ENCODE measurements at regions not wholly inside any gene's neighbourhood (a gene's known extent, or its start where the extent isn't known, plus 50 kb on each side); places are given as distances from the start of the nearest gene placed in this dataset.
A peak's percentile ranks its signal among the peaks of the same experiment; 100 is the strongest.
"Not testable (repeated sequence)": the region's sequence is repeated elsewhere in the genome, so short reads cannot be mapped to it uniquely, and the experiment has no call there.

DNA sequence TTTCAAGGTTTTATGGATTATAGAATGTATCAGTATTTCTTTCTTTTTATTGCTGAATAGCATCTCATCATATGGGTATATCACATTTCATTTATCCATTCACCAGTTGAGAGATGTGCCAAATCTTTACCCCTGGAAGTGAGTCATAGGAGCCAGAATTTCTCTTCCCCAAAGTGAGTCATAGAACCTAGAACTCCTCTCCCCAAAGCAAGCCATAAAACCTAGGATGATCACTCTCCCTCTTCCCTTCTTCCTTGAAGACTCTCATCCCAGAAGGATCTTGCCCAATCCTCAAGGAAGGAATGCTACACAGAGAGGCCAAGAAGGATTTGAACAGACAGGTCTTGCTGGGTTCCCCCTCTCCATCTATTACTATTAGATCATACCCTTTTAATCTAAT, 199.9 kb downstream of the EVX1 start:
- no peak for DNase-seq (ENCODE audit: low spot score in 2 of 2)

DNA sequence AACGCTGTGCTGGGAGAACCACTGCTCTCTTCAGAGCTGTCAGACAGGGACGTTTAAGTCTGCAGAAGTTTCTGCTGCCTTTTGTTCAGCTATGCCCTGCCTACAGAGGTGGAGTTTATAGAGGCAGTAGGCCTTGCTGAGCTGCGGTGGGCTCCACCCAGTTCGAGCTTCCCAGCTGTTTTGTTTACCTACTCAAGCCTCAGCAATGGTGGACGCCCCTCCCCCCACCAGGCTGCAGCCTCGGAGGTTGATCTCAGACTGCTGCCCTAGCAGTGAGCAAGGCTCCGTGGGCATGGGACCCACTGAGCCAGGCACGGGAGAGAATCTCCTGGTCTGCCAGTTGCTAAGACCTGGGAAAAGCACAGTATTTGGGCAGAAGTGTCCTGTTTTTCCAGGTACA, 206.4 kb downstream of the EVX1 start:
- not testable (repeated sequence) for H3K4me3 ChIP-seq; H3K4me1 ChIP-seq; H3K9me3 ChIP-seq; DNase-seq (ENCODE audit: low spot score in 2 of 2); H3K27ac ChIP-seq; H3K36me3 ChIP-seq; H3K27me3 ChIP-seq
- 39 to 48% methylated on average over 8 of the region's 8 CpGs for WGBS, 2 donors

More for the DNA sequence above, 199.9 kb downstream of the EVX1 start:
- Histone ChIP-seq H3K36me3 (no peaks in the 10 kb centered on the region), H3K9me3 (no peaks in the 10 kb centered on the region), H3K27ac (no peak overlapping the region), H3K4me1 (no peaks in the 10 kb centered on the region), H3K27me3 (no peaks in the 10 kb centered on the region), H3K4me3 (no peak overlapping the region)
- TF ChIP-seq CTCF (IDR thresholded peaks at IDR 0.05) = no peak
- TF ChIP-seq EP300 (IDR thresholded peaks at IDR 0.05) = no peak
- TF ChIP-seq POLR2A (IDR thresholded peaks at IDR 0.05) = no peak

GRCh38 chr7:27453702-27454405, 208.8 kb downstream of the HIBADH start:
- no peaks in the 10 kb centered on the region for H3K27me3 ChIP-seq
- TF ChIP-seq EP300 (IDR thresholded peaks at IDR 0.05) = no peak
- TF ChIP-seq CTCF (IDR thresholded peaks at IDR 0.05) = no peak
- TF ChIP-seq POLR2A (IDR thresholded peaks at IDR 0.05) = no peak
- H3K9me3 ChIP-seq = no peaks in the 10 kb centered on the region
- H3K4me1 ChIP-seq = no peaks in the 10 kb centered on the region
- H3K4me3 ChIP-seq = no peak overlapping the region
- no peaks in the 10 kb centered on the region for H3K36me3 ChIP-seq
- H3K27ac ChIP-seq = no peak overlapping the region
- 54 to 63% methylated on average over 8 of the region's 8 CpGs for WGBS, 2 donors
- no peak for DNase-seq (ENCODE audit: low spot score in 2 of 2)

DNA sequence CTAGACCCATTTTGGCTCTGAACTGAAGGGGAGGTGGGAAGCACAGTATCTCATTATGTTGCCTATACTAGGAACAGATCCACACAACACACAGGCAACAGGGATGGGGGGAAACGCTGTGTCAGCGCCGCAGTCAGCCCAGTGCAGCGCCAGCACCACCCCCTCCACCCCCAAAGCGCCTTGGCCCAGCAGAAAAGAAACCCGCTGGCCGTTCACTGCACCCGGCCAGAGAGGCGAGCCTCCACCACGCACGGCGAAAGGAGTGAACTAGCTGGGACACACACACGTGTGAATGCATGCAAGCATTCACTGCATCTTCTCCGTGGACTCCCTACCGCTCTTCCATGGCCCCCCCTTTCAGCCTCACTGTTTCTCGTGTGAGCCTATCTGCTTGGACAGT, 205.6 kb downstream of the HIBADH start:
- WGBS, 2 donors = 80 to 81% methylated on average over 12 to 15 of the region's 16 CpGs
- DNase-seq (ENCODE audit: low spot score in 2 of 2); H3K9me3 ChIP-seq; H3K27ac ChIP-seq; H3K4me1 ChIP-seq; H3K27me3 ChIP-seq; H3K36me3 ChIP-seq; H3K4me3 ChIP-seq: not testable (repeated sequence)

DNA sequence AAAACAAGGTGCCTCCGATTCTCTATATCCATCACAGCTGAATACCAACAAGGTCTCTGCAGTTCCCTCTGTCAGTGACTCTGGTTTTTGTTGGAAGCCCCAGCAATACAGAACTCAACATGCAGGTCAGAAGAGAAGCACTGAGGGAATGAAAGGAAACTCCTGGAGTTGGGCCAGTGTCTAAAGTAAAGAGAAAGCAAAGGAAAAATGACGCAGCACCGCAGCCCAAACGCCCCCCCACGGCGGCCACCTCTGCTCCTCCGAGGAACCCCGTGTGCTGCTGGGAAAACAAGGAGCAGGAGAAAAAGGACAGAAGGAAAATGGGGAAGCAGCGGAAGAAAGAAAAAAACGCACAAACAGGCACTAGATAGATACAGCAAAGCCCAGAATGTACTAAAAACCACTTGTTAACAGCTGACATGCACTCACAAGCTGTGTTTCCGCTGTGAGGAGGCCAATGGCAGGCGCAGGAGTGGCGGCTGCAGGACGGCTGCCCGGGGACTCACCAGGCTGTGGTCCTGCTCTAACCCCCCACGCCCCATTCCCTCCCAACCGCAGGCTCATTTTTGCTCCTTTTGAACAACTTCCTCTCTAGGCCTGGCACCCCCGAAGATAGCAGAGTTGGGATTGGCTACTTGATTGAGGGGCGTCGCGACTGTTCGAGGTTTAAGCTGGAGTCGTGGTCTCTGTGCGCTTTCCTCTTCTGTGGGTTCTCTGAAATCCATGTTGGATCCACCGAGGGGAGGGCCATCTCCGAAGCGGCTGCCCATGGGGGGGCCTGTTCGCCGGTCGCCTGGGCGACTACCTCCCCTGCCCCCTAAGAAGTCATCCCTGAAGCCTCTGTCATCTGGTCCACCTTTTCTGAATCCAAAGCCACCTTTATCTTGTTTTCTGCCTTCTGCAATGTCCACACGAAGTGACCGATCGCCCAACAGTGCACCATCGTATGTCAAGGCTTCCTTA, 204.8 kb downstream of the HIBADH start:
- not testable (repeated sequence) for H3K4me1 ChIP-seq, H3K9me3 ChIP-seq, H3K27me3 ChIP-seq, H3K36me3 ChIP-seq, H3K4me3 ChIP-seq, H3K27ac ChIP-seq
- DNase-seq (ENCODE audit: low spot score in 2 of 2) = peak in 1 of 2 donors; percentile 12
- WGBS, 2 donors = 74 to 79% methylated on average over 31 of the region's 35 CpGs

- Histone ChIP-seq H3K36me3 (no peaks in the 10 kb centered on the region), H3K9me3 (no peaks in the 10 kb centered on the region), H3K27me3 (peaks cover 0 to 5% of the 10 kb centered on the region in 2 donors), H3K4me3 (no peak overlapping the region), H3K4me1 (peaks cover 0 to 10% (median 1%) of the 10 kb centered on the region in 4 donors), H3K27ac (peak overlapping the region in 1 of 4 donors; percentile 9)
- WGBS, 2 donors = 59 to 77% methylated on average over 4 of the region's 4 CpGs
- TF ChIP-seq EP300 (IDR thresholded peaks at IDR 0.05) (no peak), POLR2A (IDR thresholded peaks at IDR 0.05) (no peak), CTCF (IDR thresholded peaks at IDR 0.05) (no peak)
- DNase-seq (ENCODE audit: low spot score in 2 of 2) = peak in 1 of 2 donors; percentile 37
Observed at GRCh38 chr7:27459021-27459730, 203.5 kb downstream of the HIBADH start.
